HG02970 (cell line): ENCODE measurements at regions not wholly inside any gene's neighbourhood (a gene's known extent, or its start where the extent isn't known, plus 50 kb on each side); places are given as distances from the start of the nearest gene placed in this dataset.

Experiments used
- ATAC-seq: cut with Tn5 transposase; IDR thresholded peaks from one replicate; pipeline ENCODE4 v1.9.1; 2021; ENCODE audit warnings: mild to moderate bottlenecking, moderate library complexity, moderate number of reproducible peaks; ENCODE audit not compliant: unreplicated experiment, low FRiP score

DNA sequence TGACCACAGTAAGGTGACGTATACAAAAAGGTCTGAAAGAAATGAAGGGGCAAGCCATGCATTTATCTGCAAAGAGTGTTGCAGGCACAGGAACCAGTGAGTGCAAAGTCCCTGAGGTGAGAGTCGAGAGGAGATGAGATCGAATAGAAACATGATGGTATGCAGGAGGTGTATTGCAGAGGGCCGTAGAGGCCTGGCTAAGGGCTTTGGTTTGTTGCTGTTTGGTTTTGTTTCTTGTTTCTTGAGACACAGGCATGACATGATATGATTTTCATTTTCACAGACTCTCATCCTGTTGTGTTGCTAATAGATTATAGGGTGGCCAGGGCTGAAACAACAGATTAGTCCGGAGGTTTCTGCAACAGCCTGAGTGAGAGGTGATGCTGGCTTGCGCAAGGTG lies 80.4 kb downstream of the HSPH1 start:
- no peak for ATAC-seq

DNA sequence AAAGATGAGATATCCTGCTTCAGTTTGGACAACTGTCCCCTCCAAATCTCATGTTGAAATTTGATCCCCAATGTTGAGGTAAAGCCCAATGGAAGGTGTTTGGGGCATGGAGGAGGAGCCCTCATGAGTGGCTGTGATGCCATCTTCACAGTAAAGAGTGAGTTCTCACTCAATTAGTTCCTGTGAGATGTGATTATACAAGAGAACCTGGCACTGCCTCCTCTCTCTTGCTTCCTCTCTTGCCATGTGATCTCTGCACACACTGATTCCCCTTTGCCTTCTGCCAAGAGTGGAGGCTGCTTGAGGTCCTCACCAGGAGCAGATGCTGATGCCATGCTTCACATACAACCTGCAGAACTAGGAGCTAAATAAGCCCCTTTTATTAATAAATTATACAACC lies 86.9 kb downstream of the HSPH1 start:
- ATAC-seq, result no peak

GRCh38 chr13:31073859-31074718 lies 87.6 kb downstream of the HSPH1 start:
- peak; percentile 95 for ATAC-seq

DNA sequence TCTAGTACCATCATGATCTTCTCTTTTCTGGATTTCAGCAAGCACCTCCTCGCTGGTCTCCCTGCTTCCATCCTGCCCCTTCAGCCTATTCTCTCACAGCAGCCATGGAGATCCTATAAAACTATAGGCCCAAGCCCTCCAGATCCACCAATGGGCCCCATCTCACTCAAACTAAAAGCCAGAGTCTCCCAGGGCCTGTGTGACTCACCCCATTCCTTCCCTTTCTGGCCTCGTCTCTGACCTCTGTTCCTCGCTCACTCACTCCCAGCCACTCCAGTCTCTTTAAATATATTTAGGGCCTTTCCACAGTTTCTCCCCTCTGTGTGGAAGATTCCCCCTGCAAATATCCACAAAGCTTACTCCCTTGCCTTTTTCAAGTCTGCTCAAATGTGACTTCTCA lies 89.7 kb downstream of the HSPH1 start:
- no peak for ATAC-seq

DNA sequence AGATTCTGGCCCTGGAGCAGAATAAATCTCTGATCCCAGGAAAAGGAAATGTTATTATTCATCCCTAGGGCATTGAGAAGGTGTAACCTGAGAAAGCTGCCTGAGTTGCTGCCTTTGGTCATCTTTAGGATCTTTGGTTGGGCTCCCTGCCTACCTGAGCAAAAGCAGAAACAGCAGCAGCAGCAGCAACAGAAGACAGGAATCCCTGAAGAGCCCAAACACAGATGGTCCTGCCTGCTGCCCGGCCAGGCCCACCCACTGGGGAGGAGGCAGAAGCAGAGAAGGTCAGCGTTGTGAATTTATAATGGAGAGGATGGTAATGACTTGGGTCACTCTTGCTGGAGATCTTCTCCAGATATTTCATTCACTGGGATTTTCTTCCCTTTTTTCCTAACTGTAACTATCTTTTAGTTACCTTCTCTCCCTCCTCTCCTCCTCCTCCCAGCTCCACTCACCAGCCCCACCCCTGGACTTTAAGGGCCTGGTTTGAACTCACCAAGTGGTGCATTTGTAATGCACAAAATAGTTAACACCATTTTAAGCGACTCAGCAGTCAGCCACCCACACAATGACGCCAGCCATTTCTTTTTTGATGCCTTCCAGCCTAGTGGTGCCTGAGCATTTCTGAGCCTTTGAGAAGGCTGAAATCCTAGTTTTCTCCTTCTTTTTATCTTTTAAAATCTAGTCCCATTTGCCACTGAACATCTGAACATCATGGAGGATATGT lies 91.7 kb downstream of the HSPH1 start:
- no peak for ATAC-seq

DNA sequence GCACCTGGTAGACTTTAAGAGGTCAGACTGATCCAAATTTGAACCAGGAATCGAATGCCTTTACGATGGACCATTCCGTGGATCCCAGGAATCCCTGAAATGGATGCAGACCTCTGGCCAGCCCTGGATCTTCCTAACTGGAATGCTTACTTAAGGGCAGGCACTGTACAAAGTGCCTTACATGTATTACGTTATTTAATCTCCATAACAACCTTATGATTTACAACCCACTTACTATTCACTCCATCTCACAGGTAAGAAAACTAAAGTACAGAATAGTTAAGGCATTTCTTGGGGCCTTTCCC lies 93.6 kb downstream of the HSPH1 start:
- ATAC-seq, result no peak

GRCh38 chr13:31067416-31068118 lies 94.1 kb downstream of the HSPH1 start:
- ATAC-seq, result no peak

GRCh38 chr13:31064636-31065035 lies 97.1 kb downstream of the HSPH1 start:
- no peak for ATAC-seq

DNA sequence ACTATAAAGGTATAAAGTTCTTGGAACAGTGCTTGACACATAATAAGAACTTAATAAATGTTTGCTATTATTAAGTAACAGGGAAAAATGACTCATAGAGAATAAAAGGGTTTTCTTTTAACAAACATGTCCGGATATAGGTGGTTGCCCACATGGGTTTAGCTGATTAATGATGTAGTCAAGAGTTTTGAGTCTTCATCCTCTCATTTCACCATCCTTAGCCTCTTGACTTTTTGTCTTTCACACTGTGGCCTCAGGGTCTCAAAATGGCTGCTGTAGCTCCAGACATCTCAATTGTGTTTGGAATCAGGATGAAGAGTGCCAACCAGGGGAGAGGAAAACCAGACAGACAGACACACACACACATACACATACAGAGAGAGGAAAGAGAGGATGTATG lies 97.9 kb downstream of the HSPH1 start:
- no peak for ATAC-seq

- ATAC-seq, result no peak
These were observed 101.0 kb downstream of the HSPH1 start for GRCh38 chr13:31060655-31061054.

GRCh38 chr13:31060220-31060619 lies 101.5 kb downstream of the HSPH1 start:
- no peak for ATAC-seq

DNA sequence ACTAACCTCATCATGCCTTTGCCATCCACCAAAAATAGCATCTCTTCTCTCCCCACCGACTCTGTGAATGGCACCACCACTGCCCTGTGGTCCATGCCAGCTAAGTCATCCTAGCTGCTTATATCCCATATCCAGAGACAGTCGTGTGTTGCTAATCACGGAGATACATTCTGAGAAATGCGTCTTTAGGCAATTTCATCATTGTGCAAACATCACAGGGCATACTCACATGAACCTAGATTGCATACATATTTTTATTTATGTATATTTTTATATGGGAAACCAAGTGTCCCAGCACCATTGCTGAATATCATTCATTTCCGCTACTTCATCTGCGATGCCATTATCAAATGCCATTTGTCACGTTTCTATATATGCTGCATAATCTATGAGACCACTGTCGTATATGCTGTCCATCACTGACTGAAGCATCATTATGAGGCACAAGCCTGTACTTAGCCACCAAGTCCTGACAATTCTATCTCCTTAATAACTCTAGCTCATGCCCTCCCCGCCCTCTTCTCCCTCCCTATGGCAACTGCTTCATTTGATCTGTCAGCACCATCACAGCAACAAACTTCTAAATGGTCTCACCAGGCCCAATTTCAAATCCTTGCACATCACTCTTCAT lies 104.2 kb downstream of the HSPH1 start:
- no peak for ATAC-seq

GRCh38 chr13:31056644-31057271 lies 104.9 kb downstream of the HSPH1 start:
- ATAC-seq, result no peak

GRCh38 chr13:31055589-31055988 lies 106.1 kb downstream of the HSPH1 start:
- no peak for ATAC-seq

GRCh38 chr13:31054632-31055031 lies 107.1 kb downstream of the HSPH1 start:
- no peak for ATAC-seq

DNA sequence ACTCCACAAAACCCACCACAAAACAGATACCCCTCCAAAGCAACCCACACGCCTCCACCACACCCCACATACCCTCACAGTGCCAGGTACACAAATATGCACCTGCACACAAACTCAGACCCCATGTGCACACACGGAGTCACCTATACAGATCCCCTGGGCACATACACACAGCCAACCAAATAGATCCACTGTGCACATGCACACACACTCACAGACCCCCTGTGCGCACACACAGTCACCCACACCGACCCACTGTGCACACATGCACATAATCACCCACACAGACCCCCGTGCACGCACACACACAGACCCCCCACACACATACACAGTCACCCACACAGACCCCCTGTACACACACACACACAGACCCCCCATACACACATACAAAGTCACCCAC lies 107.8 kb downstream of the HSPH1 start:
- no peak for ATAC-seq

DNA sequence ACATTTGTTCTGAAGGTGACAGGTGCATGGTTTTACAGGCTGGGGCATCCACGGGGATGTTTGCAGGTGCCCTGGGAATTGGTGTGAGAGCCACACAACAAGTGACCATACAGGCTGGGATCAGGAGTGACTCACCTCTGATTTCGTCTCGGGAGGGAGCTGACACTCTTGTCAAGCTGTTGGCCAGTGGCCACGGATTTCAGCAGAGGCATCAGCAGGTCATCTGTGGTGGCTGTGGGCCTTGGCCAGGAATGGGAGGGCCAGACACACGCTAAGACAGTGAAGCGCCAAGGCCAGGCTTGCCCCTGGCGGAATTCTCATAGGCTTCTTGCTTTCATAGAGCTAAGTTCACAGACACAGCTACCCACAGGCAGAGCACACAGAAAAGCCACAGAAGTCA lies 108.6 kb downstream of the HSPH1 start:
- ATAC-seq, result no peak

DNA sequence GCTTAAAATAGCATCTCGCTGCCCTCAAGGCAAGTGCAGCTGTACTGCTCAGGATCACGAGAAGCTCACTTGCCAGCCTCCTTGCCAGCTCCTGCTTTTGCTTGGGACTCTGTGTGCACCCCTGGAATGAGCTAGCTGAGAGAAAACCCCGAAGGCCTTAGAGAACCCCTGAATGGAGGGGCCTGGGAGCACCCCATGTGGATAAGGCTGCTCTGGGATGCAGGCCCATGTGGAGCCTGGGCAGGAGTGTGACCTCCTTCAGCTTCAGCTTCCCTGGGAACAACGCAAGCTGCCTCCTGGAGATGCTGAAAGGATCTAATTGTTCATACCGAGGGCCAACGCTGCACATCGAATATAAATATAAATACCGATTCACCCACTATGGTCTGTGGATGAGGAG lies 109.2 kb downstream of the HSPH1 start:
- ATAC-seq, result no peak

DNA sequence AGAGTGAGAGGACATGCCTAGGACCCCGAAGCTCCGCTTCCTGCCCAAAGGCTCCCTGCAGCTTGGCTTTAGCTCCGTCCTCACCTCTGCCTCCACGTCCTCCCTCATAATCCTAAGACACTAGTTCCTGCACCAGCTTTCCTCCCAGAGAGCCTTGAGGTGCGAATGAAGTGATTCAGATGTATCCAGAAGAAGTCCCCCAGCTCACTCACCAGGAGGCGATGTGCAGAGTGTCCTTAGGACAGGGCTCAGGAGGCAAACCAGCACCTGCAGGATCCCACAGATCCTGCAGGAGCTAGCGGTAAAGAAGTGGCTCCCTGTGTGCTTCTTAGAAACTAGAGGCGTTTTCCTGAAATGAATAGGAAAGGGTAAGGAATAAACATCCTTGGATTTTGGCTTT lies 109.7 kb downstream of the HSPH1 start:
- ATAC-seq, result no peak
